Left renal pelvis (tissue), 4 donors: ENCODE measurements at regions not wholly inside any gene's neighbourhood (a gene's known extent, or its start where the extent isn't known, plus 50 kb on each side); places are given as distances from the start of the nearest gene placed in this dataset.
"Not testable (repeated sequence)": the region's sequence is repeated elsewhere in the genome, so short reads cannot be mapped to it uniquely, and the experiment has no call there.

Source experiments
- DNase-seq, 4 donors: peaks; one replicate each; pipeline ENCODE4 v3.0.0-alpha.2; 2013; ENCODE audit warnings: low read depth in 4 of 4, low spot score in 3 of 4

GRCh38 chr13:63851526-63851925 lies 2435.9 kb upstream of the PCDH20 start:
- no peak for DNase-seq

GRCh38 chr13:63843766-63844699 lies 2428.4 kb upstream of the PCDH20 start:
- no peak for DNase-seq

- DNase-seq, result no peak
These were observed 2426.5 kb upstream of the PCDH20 start for GRCh38 chr13:63842102-63842501.

DNA sequence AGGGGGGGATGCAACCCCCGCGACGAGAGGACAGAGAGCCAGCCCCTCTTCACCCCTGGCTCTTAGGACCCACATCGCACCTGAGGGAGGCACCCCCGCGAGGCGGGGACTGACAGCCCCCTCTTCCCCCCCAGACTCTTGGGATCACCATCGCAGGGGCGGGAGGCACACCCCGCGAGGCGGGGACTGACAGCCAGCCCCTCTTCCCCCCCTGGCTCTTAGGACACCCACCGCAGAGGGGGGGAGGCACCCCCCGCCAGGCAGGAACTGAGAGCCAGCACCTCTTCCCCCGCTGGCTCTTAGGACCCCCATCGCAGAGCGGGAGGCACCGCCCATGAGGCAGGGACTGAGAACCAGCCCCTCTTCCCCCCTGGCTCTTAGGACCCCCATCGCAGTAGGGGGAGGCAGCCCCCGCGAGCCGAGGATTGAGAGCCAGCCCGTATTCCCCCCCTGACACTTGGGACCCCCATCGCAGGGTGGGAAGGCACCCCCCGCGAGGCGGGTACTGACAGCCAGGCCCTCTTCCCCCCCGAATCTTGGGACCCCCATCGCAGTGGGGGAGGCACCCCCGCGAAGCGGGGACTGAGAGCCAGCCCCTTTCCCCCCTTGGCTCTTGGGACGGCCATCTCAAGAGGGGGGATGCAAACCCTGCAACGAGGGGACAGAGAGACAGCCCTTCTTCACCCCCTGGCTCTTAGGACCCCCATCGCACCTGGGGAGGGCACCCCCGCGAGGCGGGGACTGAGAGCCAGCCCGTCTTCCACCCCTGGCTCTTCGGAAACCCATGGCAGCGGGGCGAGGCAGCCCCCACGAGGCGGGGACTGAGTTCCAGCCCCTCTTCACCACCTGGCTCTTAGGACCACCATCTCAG lies 2425.1 kb upstream of the PCDH20 start:
- DNase-seq, result no peak

GRCh38 chr13:63838366-63839110 lies 2422.9 kb upstream of the PCDH20 start:
- DNase-seq, result no peak

DNA sequence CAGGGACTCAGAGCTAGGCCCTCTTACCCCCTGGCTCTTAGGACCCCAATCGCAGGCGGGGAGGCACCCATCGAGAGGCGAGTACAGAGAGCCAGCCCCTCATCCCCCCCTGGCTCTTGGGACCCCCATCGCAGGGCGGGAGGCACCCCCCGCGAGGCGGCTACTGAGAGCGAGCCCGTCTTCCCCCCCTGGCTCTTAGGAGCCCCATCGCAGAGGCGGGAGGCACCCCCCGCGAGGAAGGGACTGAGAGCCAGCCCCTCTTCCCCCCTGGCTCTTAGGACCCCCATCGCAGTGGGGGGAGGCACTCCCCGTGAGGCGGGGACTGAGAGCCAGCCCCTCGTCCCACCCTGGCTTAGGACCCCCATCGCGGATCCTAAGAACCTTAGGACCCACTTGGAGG lies 2422.1 kb upstream of the PCDH20 start:
- not testable (repeated sequence) for DNase-seq

DNA sequence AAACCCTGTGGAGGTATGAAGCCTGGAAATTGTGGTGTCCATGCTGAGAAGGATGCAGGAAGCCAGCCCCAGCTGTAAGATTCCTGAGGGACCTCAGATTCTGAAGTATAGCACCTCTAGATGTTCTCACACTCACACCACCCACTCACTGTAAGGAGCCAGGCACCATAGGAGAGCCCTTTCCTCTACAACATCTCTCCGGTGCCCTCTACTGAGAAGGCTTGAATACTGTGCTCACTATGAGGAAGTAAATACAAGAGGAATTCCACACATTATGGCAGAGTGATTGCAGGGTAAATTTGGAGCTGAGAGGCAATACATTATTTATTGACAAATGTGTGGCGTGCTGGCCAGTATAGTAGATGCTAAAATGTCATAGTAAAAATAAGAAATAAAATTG lies 2414.0 kb upstream of the PCDH20 start:
- not testable (repeated sequence) for DNase-seq

GRCh38 chr13:63821785-63822184 lies 2406.1 kb upstream of the PCDH20 start:
- not testable (repeated sequence) for DNase-seq

DNA sequence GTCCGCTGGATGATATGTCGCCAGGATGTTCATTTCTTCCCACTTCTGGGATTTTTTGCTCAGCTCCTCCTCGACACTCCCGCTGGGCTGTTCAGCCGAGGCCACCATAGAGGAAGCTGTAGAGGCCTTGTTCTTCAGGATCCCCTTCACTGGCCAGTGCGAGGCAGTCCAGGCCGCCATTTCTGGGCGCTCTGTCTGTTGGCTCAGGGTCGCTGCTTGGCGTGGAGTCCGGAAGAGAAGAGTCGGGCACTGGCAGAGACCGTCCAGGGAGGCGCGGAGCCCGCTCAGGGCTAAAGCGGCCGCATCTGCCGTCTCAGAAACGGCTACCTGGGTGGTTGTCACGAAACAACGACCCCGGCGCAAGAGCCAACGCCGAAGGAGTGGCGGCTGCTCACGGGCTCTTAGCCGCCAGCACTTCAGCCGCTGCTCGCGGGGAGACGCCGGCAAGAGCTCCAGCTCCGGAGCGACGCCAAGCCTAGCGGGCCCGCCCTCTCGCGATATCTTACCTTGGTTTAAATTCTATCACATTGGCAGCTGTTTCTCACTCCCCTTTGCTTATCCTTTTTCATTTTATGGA lies 2395.9 kb upstream of the PCDH20 start:
- DNase-seq, result not testable (repeated sequence)

DNA sequence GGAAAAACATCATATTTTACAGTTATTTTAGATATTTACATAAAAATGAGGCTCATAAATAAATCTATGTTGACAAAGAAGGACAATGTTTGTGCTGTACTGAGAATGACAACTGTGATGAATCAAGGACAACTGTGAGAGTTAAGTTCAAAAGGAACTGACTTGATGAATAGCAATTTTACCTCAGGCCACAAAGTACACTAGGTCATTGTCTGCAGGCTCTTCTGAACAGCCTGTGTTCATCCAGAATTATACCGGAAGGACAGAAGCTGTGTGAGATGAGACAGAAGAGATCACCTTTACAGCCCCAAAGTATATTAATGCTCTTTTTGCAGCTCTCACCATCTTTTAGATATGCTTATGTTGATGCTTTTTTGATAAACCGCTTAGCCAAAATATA lies 2375.5 kb upstream of the PCDH20 start:
- not testable (repeated sequence) for DNase-seq

DNA sequence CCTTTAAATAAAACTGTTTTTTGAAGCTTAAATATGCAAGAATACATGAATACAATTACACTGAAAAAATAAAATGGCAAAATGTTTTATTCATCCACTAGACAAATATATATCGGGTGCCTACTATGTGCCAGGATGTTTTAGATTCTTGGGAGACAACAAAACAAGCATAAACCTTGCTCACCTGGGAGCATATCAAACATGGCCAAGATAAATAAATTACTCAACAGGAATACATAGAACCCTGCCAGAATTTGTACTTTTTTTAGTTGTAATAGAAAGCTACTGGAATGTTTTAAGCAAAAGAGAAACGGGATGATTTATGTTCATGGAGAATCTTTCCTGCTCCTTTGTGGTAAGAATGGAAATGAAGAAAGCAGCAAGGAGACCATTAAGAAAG lies 2358.5 kb upstream of the PCDH20 start:
- DNase-seq, result no peak

DNA sequence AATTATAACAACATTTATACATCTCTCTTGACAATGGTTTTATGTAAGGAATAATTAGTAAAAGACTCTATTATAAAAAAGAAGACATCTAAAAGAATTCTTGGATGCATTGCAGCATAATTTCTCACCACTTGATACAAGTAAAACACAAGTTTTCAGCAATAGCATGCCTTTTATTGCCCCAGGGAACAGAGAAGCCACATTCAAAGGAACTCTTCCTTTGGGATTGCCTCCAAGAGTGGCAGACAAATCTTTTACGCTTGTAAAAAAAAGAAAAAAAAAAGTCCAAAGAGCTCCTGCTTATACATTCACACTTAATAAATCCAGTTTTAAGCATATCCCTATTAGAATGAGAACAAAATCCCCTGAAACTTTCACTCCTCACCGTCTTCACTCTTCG lies 2357.8 kb upstream of the PCDH20 start:
- no peak for DNase-seq

DNA sequence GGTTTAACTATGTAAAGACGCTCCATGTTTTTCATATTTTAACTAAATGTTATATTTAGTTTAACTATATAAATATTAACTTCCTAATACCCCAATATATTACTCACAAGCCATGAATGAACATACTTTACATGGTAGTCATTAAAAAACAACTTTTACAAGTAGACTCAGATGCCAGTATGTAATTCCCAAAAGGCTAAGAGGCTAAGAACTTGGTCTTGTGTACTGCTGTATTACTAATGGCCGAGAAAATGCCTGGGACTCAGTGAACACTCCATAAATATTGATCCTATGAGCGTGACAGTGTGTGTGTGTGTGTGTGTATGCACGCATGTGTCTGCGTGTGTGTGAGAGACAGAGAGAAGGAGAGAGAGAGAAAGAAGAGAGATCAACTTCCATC lies 2342.0 kb upstream of the PCDH20 start:
- DNase-seq, result not testable (repeated sequence)

- DNase-seq, result not testable (repeated sequence)
These were observed 2334.2 kb upstream of the PCDH20 start for GRCh38 chr13:63749857-63750256.

DNA sequence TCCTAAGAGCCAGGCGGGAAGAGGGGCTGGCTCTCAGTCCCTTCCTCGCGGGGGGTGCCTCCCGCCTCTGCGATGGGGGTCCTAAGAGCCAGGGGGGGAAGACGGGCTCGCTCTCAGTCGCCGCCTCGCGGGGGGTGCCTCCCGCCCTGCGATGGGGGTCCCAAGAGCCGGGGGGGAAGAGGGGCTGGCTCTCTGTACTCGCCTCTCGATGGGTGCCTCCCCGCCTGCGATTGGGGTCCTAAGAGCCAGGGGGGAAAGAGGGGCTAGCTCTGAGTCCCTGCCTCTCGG lies 2326.1 kb upstream of the PCDH20 start:
- not testable (repeated sequence) for DNase-seq

- DNase-seq, result no peak
These were observed 2325.6 kb upstream of the PCDH20 start for GRCh38 chr13:63741029-63741813.

- not testable (repeated sequence) for DNase-seq
These were observed 2323.6 kb upstream of the PCDH20 start for GRCh38 chr13:63739112-63739735.

DNA sequence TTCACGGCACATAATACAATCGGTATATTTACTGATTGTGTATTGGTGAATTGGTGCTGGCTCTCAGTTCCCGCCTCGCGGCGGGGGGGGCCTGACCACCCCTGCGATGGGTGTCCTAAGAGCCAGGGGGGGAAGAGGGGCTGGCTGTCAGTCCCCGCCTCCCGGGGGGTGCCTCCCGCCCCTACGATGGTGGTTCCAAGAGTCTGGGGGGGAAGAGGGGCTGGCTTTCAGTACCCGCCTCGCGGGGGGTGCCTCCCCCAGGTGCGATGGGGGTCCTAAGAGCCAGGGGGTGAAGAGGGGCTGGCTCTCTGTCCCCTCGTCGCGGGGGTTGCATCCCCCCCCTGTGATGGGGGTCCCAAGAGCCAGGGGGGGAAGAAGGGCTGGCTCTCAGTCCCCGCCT lies 2321.8 kb upstream of the PCDH20 start:
- no peak for DNase-seq

GRCh38 chr13:63731896-63732295 lies 2316.2 kb upstream of the PCDH20 start:
- DNase-seq, result peak in 1 of 4 donors; percentile 3
